NCI-H774 (cell line): ENCODE measurements at regions not wholly inside any gene's neighbourhood (a gene's known extent, or its start where the extent isn't known, plus 50 kb on each side); places are given as distances from the start of the nearest gene placed in this dataset.
"Not testable (repeated sequence)": the region's sequence is repeated elsewhere in the genome, so short reads cannot be mapped to it uniquely, and the experiment has no call there.

Source experiments
- DNase-seq: peaks from one replicate; lab custom pipeline; 2025; lab: John Stamatoyannopoulos, UW

DNA sequence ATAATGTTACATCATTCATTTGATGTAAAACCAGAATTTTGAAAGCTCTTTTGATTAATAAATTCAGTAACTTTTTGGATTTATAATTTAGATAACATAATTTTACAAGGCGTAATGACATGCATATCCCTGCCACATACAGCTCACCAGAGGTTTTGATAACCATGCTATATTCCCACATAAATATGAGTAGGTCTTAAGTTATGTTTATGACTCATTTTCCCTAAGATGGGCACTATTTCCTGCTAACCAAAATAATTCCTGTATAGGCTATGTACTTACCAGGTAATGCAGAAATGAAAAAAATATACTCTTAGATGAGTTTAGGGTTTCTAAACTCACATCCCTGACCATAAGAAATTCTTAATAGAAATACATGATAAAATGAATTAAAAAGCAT is 93.9 kb upstream of the EDIL3 start:
- no peak for DNase-seq

DNA sequence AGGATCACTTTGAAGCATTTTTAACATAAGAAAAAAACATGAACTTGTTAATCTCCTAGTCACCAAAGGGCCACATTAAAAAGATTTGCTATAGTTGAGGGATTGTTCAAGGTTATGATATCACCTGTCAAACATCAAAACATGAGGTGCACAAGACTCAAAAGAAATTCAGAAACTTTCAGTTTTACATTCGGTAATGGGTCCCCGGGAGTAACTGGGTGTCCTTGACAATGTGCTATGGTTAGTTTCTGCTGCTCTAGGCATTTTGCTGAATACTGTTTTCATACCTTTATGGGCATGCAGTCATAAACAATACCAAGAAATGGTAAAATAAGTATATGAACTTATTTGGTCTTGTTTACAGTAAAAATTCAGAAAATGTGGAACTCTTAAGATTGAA is 92.8 kb upstream of the EDIL3 start:
- DNase-seq, result no peak

DNA sequence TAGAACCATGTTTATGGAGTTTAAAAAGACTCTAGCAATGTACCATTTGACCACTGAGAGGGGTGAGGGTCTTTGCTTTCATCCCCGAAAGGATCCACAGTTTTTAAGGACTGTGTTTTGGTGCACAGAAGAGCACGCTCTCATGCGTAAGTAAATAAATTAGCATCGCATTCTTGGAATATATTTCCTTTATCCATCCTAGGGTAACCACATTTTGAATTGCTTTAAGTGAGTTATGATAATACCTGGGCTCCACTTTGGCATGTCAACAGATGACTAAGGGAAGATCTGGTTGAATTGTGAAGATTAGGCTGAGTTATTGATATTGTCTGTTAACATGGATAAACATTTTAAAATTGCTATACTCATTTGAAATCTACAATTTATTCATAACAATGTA is 89.4 kb upstream of the EDIL3 start:
- no peak for DNase-seq

DNA sequence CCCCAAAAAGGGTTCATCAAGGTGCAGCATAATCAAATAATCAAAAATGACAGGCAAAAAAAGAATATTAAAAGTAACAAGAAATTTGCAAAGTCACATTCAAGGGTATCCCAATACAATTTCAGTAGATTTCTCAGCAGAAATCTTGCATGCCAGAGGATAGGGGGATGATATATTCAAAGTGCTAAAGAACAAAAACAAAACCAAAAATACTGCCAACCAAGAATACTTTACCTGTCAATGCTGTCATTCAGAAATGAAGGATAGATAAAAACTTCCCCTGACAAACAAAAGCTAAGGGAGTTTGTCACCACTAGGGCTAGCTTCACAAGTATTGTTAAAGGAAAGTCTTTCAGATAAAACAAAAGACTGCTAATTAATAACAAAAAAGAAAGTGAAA is 68.7 kb upstream of the EDIL3 start:
- no peak for DNase-seq

DNA sequence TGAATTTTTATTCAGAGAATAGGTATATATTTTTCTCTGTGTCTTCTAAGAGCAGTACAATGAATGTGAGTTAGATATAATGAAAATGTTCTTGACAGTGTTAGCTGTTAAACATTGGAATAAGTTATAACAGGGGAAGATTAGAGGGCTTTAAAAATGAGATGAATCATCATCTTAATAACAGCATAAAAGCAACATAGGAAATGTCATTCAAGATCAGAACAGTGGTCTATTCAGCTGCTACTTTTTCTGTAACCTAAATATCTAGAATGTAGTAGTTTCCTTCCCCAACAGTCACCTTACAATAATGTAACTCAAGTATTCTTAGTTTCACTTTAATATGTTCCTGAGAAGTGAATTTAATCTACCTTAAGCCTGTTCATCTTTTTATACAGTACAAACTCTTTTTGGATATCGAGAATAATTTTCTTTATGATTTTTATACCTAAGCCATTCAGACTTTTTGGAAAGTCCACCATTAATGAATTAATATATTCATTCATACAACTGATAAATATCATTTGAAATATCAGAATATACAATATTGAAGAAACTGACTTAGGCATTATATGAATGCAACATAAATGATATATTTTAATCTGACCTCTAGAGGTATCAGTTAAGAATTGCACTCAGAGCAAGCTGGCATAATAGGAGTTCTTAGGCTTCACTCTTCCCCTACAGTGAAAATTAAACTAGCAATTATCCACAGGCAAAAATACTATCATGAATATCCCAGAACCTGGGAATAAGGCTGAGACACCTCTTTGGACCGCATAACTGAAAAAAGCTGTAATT is 66.1 kb upstream of the EDIL3 start:
- DNase-seq, result no peak

DNA sequence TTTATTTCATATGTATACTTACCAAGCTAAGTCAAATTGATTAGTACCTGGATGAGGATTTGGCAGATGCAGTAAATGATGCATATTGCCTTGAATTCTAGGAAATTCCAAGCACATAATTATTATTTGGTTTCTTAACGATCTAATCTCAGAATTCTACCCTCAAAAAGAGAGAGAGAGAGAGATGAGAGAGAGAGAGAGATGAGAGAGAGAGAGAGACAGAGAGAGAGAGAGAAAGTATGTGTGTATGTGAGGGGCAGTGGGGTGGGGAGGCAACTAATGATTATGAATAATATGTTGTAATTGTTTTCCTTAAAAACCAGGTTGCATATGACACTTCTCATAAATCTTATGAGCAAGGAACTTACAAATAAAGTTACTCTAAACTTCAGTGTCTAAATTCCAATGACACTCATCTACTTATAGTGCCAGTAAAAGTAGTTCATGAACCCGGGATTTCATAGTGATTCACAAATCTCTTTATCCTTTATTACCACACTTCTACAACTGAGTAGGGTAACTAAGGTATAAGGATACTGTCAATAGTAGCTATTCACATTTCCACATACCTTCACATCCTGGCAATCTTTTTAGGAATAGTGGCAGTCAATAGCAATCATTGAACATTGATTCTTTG is 60.5 kb upstream of the EDIL3 start:
- no peak for DNase-seq

DNA sequence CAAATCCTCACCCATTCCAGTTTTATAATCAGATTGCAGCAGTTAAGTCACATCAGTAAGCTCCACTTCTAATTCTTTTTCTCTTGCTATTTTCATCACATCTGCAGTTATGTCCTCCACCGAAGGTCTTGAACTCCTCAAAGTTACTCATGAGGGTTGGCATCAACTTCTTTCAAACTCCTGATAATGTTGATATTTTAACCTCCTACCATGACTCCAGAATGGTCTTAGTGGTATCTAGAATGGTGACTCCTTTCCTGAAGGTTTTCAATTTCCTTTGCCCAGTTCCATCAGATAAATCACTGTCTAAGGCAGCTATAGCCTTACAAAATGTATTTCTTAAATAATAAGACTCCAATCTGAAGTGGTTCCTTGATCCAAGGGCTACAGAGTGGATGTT is 53.8 kb upstream of the EDIL3 start:
- no peak for DNase-seq

DNA sequence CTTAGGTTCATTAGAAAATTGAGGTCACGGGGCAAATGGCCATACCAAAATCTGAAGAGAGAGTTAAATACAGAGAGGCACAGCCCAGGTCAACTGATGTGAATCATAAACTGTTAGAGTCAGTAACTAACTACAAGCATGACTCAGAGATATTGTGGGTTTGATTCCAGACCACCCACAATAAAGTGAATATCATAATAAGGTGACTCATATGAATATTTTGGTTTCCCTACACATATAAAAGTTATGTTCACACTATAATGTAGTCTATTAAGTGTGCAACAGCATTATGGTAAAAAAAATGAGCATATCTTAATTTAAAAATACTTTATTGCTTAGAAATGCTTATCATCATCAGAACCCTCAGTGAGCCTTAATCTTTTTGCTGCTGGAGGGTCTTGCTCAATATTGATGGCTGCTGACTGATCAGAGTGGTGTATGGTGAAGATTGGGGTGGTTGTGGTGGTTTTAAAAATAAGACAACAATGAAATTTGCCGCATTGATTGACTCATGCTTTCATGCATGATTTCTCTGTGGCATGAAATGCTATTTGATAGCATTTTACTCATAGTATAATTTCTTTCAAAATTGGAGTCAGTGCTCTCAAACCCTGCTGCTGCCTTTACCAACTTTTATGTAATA is 53.1 kb upstream of the EDIL3 start:
- no peak for DNase-seq

DNA sequence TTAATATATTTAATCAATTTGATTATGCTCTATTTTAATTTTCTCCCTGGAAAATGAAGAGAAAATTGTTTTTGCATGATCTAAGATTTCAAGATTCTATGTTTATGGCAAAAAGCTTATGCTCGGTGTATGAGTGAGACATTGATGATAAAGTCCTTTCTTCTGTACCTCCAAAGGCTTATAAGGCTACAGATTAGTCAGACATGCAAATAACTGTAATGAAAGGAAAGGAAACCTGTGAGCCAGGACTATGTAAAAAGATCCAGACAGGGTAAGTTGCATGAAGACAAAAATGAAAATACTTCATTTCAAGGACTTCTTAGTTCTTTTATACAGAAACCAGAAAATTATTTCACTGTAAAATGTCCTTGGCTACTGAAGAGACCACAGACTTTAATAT is 52.2 kb upstream of the EDIL3 start:
- no peak for DNase-seq

DNA sequence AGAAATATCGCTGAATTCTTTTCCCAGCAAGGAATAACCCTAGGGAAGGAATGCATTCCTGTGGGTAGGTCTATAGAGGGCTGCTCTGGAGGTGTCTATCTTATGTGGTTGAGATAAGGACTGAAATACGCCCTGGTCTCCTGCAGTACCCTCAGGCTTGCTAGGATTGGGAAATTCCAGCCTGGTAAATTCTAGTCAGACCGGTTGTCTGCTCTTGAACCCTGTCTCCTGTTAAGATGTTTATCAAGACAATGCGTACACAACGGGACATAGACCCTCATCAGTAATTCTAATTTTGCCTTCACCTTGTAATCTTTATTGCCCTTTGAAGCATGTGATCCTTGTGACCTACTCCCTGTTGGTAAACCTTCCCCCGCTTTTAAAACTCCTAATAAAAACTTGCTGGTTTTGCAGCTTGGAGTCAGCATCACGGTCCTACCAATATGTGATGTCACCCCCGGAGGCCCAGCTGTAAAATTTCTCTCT is 51.2 kb upstream of the EDIL3 start:
- not testable (repeated sequence) for DNase-seq
